SK-N-SH (cell line): ENCODE measurements at regions not wholly inside any gene's neighbourhood (a gene's known extent, or its start where the extent isn't known, plus 50 kb on each side); places are given as distances from the start of the nearest gene placed in this dataset.

Experiments used
- CTCF ChIA-PET: fragments of 300-600, 350-600 bp; formaldehyde crosslinking; extraction: SDS; loops from one replicate; lab custom pipeline; 2021; lab: Yijun Ruan, JAX
- POLR2A ChIA-PET: fragments of 350-600 bp; sonication (Branson Sonifier 250); formaldehyde crosslinking; extraction: SDS; loops from one replicate; lab custom pipeline; 2020; ENCODE audit warnings: antibody characterized with exemption, inconsistent platforms; lab: Yijun Ruan, JAX
- DNase-seq: peaks from one replicate; pipeline ENCODE4 v3.0.0; 2012
- H2AFZ ChIP-seq: fragments of 200-600 bp; sonication (generic); 2 replicates; pipeline ENCODE4 v1.8.1; 2016; ENCODE audit warnings: antibody characterized with exemption, mild to moderate bottlenecking, low read depth
- H3F3A ChIP-seq: fragments of 200-600 bp; sonication (generic); replicated peaks from 2 replicates; pipeline ENCODE3; 2016; ENCODE audit warnings: antibody characterized with exemption, mild to moderate bottlenecking; ENCODE audit not compliant: insufficient read depth
- H3K27ac ChIP-seq, 2 experiments: fragments of 200-500 bp in 1 of 2; fragments of 200-600 bp in 1 of 2; sonication (Bioruptor generic) in 1 of 2; sonication (generic), shearing (Covaris generic) in 1 of 2; 2 replicates each; pipeline versions ENCODE4 v1.5.1 to v1.6.1; 2014 to 2016; ENCODE audit warnings: low read depth in 2 of 2, inconsistent platforms in 1 of 2, low read length in 1 of 2, mild to moderate bottlenecking in 1 of 2, mixed read lengths in 1 of 2
- H3K27me3 ChIP-seq: fragments of 200-600 bp; sonication (generic), shearing (Covaris generic); 2 replicates; pipeline ENCODE4 v1.6.1; 2016; ENCODE audit warnings: mixed run types; ENCODE audit not compliant: insufficient read depth
- H3K36me3 ChIP-seq, 2 experiments: fragments of 200-500 bp in 1 of 2; fragments of 200-600 bp in 1 of 2; sonication (Bioruptor generic) in 1 of 2; sonication (generic) in 1 of 2; replicated peaks in 1 of 2; 2 replicates each; pipeline versions ENCODE3 to v1.5.1; 2014 to 2016; ENCODE audit warnings: low read length in 1 of 2, mild to moderate bottlenecking in 1 of 2; ENCODE audit not compliant: insufficient read depth in 2 of 2, control insufficient read depth in 1 of 2
- H3K4me1 ChIP-seq, 2 experiments: fragments of 200-500 bp in 1 of 2; fragments of 200-600 bp in 1 of 2; sonication (Bioruptor generic) in 1 of 2; sonication (generic), shearing (Covaris generic) in 1 of 2; 2 replicates each; pipeline versions ENCODE4 v1.5.1 to v1.6.1; 2014 to 2016; ENCODE audit warnings: low read depth in 1 of 2, low read length in 1 of 2, mixed run types in 1 of 2; ENCODE audit not compliant: insufficient read depth in 2 of 2, control insufficient read depth in 1 of 2
- H3K4me2 ChIP-seq: fragments of 200-600 bp; sonication (generic), shearing (Covaris generic); 2 replicates; pipeline ENCODE4 v1.6.1; 2017; ENCODE audit warnings: mixed run types
- H3K4me3 ChIP-seq, 2 experiments: fragments of 200-500 bp in 1 of 2; fragments of 200-600 bp in 1 of 2; sonication (Bioruptor generic) in 1 of 2; sonication (generic), shearing (Covaris generic) in 1 of 2; 2 replicates each; pipeline versions ENCODE4 v1.5.1 to v1.8.1; 2014 to 2016; ENCODE audit warnings: low read depth in 2 of 2, inconsistent platforms in 1 of 2, low read length in 1 of 2, mild to moderate bottlenecking in 1 of 2, mixed read lengths in 1 of 2, moderate library complexity in 1 of 2
- H3K79me2 ChIP-seq: fragments of 200-600 bp; sonication (generic); 2 replicates; pipeline ENCODE4 v1.8.1; 2017; ENCODE audit warnings: mild to moderate bottlenecking; ENCODE audit not compliant: insufficient read depth
- H3K9ac ChIP-seq: fragments of 200-600 bp; sonication (generic); 2 replicates; pipeline ENCODE4 v1.6.1; 2017; ENCODE audit warnings: mixed run types
- H3K9me2 ChIP-seq: fragments of 200-600 bp; sonication (generic); 2 replicates; pipeline ENCODE4 v1.6.1; 2017; ENCODE audit warnings: mixed run types
- H3K9me3 ChIP-seq: fragments of 200-600 bp; sonication (generic); 2 replicates; pipeline ENCODE4 v1.6.1; 2017; ENCODE audit warnings: mixed run types, mild to moderate bottlenecking, moderate library complexity
- H4K20me1 ChIP-seq: fragments of 200-600 bp; sonication (generic); 2 replicates; pipeline ENCODE4 v1.6.1; 2017; ENCODE audit warnings: mild to moderate bottlenecking, mixed run types; ENCODE audit not compliant: insufficient read depth
- CTCF ChIP-seq: fragments of 200-600 bp; sonication (generic); IDR thresholded peaks from 2 replicates; pipeline ENCODE4 v1.6.1; 2017; ENCODE audit warnings: antibody characterized with exemption, mild to moderate bottlenecking, moderate library complexity
- EZH2phosphoT487 ChIP-seq: fragments of 200-600 bp; sonication (generic); IDR thresholded peaks from 2 replicates; pipeline ENCODE4 v1.6.1; 2017; ENCODE audit warnings: low read depth, mixed run types, mild to moderate bottlenecking, antibody characterized with exemption, moderate library complexity, borderline replicate concordance
- FOSL2 ChIP-seq: IDR thresholded peaks from 2 replicates; pipeline ENCODE4 v1.4.0; 2012; ENCODE audit warnings: low read depth, mild to moderate bottlenecking, moderate library complexity, borderline replicate concordance
- MAX ChIP-seq: IDR thresholded peaks from 2 replicates; pipeline ENCODE4 v1.4.0; 2012; ENCODE audit warnings: low read depth
- NRF1 ChIP-seq: IDR thresholded peaks from 2 replicates; pipeline ENCODE4 v1.6.1; 2012; ENCODE audit warnings: low read depth, mild to moderate bottlenecking, low read length
- WGBS: methylation state at CpG from one replicate; pipeline ENCODE4 v1.1.6; 2017; ENCODE audit warnings: low lambda C conversion rate; 5-methylcytosine and 5-hydroxymethylcytosine counted together

GRCh38 chr5:175803736-175804454 lies 67.5 kb upstream of the CPLX2 start:
- Histone ChIP-seq H3K4me1 (peaks cover 0 to 17% of the 10 kb centered on the region in 2 experiments; a peak in 1 of 4 replicates), H4K20me1 (no peaks in the 10 kb centered on the region), H3K9ac (no peak overlapping the region), H3K4me3 (no peak overlapping the region), H3F3A (peaks cover 2% of the 10 kb centered on the region), H3K27ac (no peak overlapping the region), H3K36me3 (no peaks in the 10 kb centered on the region), H2AFZ (no peak overlapping the region), H3K4me2 (no peak overlapping the region), H3K79me2 (no peaks in the 10 kb centered on the region), H3K27me3 (no peaks in the 10 kb centered on the region; the same call in 1 of the 2 replicates), H3K9me2 (no peaks in the 10 kb centered on the region), H3K9me3 (no peaks in the 10 kb centered on the region)
- ChIA-PET POLR2A (no interaction called here), CTCF (interaction anchor here (2.9 kb wide), 1 partner anchor 74 kb away, joined by 11 read pairs; no protein-coding TSS in a partner anchor)
- TF ChIP-seq FOSL2 (no peak), CTCF (no peak), EZH2phosphoT487 (no peak), NRF1 (no peak)
- 74% methylated on average over 7 of the region's 8 CpGs for WGBS
- no peak for DNase-seq

GRCh38 chr5:175805256-175806011 lies 65.9 kb upstream of the CPLX2 start:
- CTCF ChIA-PET, result interaction anchor here (0.9 to 2.9 kb wide), 2 partner anchors 31 to 76 kb away, joined by 3 to 11 read pairs; no protein-coding TSS in a partner anchor
- no peak overlapping the region for H3K27ac ChIP-seq
- WGBS, result 63% methylated on average over 10 of the region's 12 CpGs

More at GRCh38 chr5:175805256-175806011, 65.9 kb upstream of the CPLX2 start:
- Histone ChIP-seq H3K9ac (no peak overlapping the region), H2AFZ (no peak overlapping the region), H3K79me2 (no peaks in the 10 kb centered on the region), H3K36me3 (no peaks in the 10 kb centered on the region), H4K20me1 (no peaks in the 10 kb centered on the region), H3K4me1 (peaks cover 0 to 10% of the 10 kb centered on the region in 2 experiments; a peak in 1 of 4 replicates), H3K27me3 (no peaks in the 10 kb centered on the region; the same call in 1 of the 2 replicates), H3F3A (peaks cover 5% of the 10 kb centered on the region), H3K4me3 (no peak overlapping the region), H3K9me2 (no peaks in the 10 kb centered on the region), H3K9me3 (no peaks in the 10 kb centered on the region), H3K4me2 (no peak overlapping the region)
- TF ChIP-seq MAX, result no peak
- DNase-seq, result no peak
- POLR2A ChIA-PET, result interaction anchor here (1.2 kb wide), 1 partner anchor 8 kb away, joined by 5 read pairs; no protein-coding TSS in a partner anchor
